ENCODE measurements at regions not wholly inside any gene's neighbourhood (a gene's known extent, or its start where the extent isn't known, plus 50 kb on each side); places are given as distances from the start of the nearest gene placed in this dataset.

- Histone ChIP-seq H3K27me3 (ENCODE audit: low read depth) (no peaks in the 10 kb centered on the region), H3K9me3 (replicated peaks) (no peaks in the 10 kb centered on the region), H3K4me3 (no peak overlapping the region), H3K4me1 (peaks cover 7% of the 10 kb centered on the region), H3K36me3 (no peaks in the 10 kb centered on the region), H3K27ac (replicated peaks) (no peak overlapping the region)
- TF ChIP-seq, protein P1, sequence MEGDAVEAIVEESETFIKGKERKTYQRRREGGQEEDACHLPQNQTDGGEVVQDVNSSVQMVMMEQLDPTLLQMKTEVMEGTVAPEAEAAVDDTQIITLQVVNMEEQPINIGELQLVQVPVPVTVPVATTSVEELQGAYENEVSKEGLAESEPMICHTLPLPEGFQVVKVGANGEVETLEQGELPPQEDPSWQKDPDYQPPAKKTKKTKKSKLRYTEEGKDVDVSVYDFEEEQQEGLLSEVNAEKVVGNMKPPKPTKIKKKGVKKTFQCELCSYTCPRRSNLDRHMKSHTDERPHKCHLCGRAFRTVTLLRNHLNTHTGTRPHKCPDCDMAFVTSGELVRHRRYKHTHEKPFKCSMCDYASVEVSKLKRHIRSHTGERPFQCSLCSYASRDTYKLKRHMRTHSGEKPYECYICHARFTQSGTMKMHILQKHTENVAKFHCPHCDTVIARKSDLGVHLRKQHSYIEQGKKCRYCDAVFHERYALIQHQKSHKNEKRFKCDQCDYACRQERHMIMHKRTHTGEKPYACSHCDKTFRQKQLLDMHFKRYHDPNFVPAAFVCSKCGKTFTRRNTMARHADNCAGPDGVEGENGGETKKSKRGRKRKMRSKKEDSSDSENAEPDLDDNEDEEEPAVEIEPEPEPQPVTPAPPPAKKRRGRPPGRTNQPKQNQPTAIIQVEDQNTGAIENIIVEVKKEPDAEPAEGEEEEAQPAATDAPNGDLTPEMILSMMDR (IDR thresholded peaks at IDR 0.05; ENCODE audit: borderline replicate concordance), result no peak
- DNase-seq, result no peak
- intact Hi-C loops (cut with micrococcal nuclease), result no loop called here
These were observed 581.2 kb upstream of the ZNF608 start for GRCh38 chr5:125327676-125328075.

GRCh38 chr5:125331987-125332598 lies 585.7 kb upstream of the ZNF608 start:
- no peak overlapping the region for H3K4me3 ChIP-seq
- no peaks in the 10 kb centered on the region for H3K9me3 ChIP-seq (replicated peaks)
- no peaks in the 10 kb centered on the region for H3K4me1 ChIP-seq
- TF ChIP-seq, protein P1 (IDR thresholded peaks at IDR 0.05; ENCODE audit: borderline replicate concordance), result no peak
- no peaks in the 10 kb centered on the region for H3K27me3 ChIP-seq (ENCODE audit: low read depth)
- no peak overlapping the region for H3K27ac ChIP-seq (replicated peaks)
- no peak for DNase-seq
- H3K36me3 ChIP-seq, result no peaks in the 10 kb centered on the region
- intact Hi-C loops (cut with micrococcal nuclease), result no loop called here

- H3K27ac ChIP-seq (replicated peaks), result no peak overlapping the region
- intact Hi-C loops (cut with micrococcal nuclease), result no loop called here
- H3K4me3 ChIP-seq, result no peak overlapping the region
- TF ChIP-seq, protein P1 (IDR thresholded peaks at IDR 0.05; ENCODE audit: borderline replicate concordance), result no peak
- H3K9me3 ChIP-seq (replicated peaks), result no peaks in the 10 kb centered on the region
- no peaks in the 10 kb centered on the region for H3K27me3 ChIP-seq (ENCODE audit: low read depth)
- DNase-seq, result no peak
- H3K36me3 ChIP-seq, result no peaks in the 10 kb centered on the region
- H3K4me1 ChIP-seq, result no peaks in the 10 kb centered on the region
These were observed 587.0 kb upstream of the ZNF608 start for GRCh38 chr5:125333416-125333815.

GRCh38 chr5:125336401-125336800 lies 590.0 kb upstream of the ZNF608 start:
- DNase-seq, result no peak
- no peaks in the 10 kb centered on the region for H3K9me3 ChIP-seq (replicated peaks)
- TF ChIP-seq, protein P1 (IDR thresholded peaks at IDR 0.05; ENCODE audit: borderline replicate concordance), result no peak

DNA sequence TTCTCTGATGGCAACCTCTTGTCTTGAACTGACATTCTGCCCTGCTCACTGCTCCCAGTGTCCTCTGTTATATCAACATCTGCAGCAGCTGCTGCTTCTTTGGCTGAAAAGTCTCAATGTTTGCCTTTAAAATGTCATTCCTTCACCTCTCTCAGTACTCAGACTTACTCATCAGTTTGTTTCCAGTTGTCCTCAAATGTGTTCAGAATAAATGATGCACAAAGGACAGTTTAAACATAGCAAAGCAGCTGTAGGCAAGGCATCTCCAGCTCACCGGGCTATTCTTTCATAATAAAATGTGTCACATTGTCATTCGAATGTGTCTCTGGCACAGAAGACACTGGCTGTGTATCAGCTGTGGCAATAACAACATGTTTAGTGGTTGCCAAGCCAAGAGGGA lies 590.9 kb upstream of the ZNF608 start:
- Histone ChIP-seq H3K9me3 (replicated peaks) (no peaks in the 10 kb centered on the region), H3K27ac (replicated peaks) (no peak overlapping the region), H3K27me3 (ENCODE audit: low read depth) (no peaks in the 10 kb centered on the region), H3K36me3 (no peaks in the 10 kb centered on the region), H3K4me1 (no peaks in the 10 kb centered on the region), H3K4me3 (no peak overlapping the region)
- TF ChIP-seq, protein P1 (IDR thresholded peaks at IDR 0.05; ENCODE audit: borderline replicate concordance), result no peak
- no peak for DNase-seq
- intact Hi-C loops (cut with micrococcal nuclease), result no loop called here

More at GRCh38 chr5:125336401-125336800, 590.0 kb upstream of the ZNF608 start:
- Histone ChIP-seq H3K27ac (replicated peaks) (no peak overlapping the region), H3K4me1 (no peaks in the 10 kb centered on the region), H3K4me3 (no peak overlapping the region), H3K27me3 (ENCODE audit: low read depth) (no peaks in the 10 kb centered on the region), H3K36me3 (no peaks in the 10 kb centered on the region)
- intact Hi-C loops (cut with micrococcal nuclease), result no loop called here

All from left ventricle myocardium inferior (tissue), 1 donor.